ENCODE measurements at regions not wholly inside any gene's neighbourhood (a gene's known extent, or its start where the extent isn't known, plus 50 kb on each side); places are given as distances from the start of the nearest gene placed in this dataset.

DNA sequence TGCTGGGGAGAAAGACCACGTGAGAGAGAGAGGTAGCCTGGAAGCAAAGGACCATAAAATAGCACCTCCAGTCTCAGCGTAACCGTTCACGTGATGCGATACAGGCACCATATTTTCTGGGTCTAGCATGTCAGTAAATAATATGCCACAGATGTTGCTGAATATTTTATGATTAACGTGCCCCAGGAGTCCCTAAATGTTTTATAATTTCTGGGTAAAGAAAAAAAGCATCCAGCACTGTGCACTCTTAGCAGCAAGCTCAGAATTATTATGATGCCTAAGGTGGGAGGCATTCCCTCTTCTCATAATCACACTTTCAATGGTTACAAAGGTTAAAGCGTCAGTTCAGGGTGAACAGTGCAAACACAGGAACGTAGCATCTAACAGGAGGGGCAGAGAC, 121.8 kb downstream of the CAVIN4 start:
- Histone ChIP-seq H3K4me3 (ENCODE audit: low read length) (no peak overlapping the region), H3K4me1 (ENCODE audit: control insufficient read depth in 2 of 2, insufficient read depth in 2 of 2, low read length in 2 of 2) (no peaks in the 10 kb centered on the region), H3K9me3 (ENCODE audit: control insufficient read depth in 2 of 3, low read length in 3 of 3) (no peaks in the 10 kb centered on the region), H3K27ac (ENCODE audit: low read depth, low read length) (no peak overlapping the region), H3K36me3 (ENCODE audit: control insufficient read depth in 2 of 3, insufficient read depth in 3 of 3, low read length in 3 of 3) (no peaks in the 10 kb centered on the region), H3K27me3 (ENCODE audit: control insufficient read depth in 2 of 2, insufficient read depth in 2 of 2, low read length in 2 of 2) (no peaks in the 10 kb centered on the region)
- intact Hi-C loops (cut with micrococcal nuclease) = no loop called here
- POLR2A ChIA-PET = no interaction called here
- peaks cover 0 to 2% (median 0%) of the 10 kb centered on the region in 11 donors for H3K9me3 Mint-ChIP-seq
- H3K27ac Mint-ChIP-seq = no peak overlapping the region
- H3K36me3 Mint-ChIP-seq = no peaks in the 10 kb centered on the region
- peaks cover 0 to 7% (median 0%) of the 10 kb centered on the region in 5 donors for H3K27me3 Mint-ChIP-seq
- H3K4me1 Mint-ChIP-seq = peaks cover 0 to 2% (median 0%) of the 10 kb centered on the region in 7 donors
- ATAC-seq (no peak), DNase-seq (no peak)
- CTCF ChIA-PET = no interaction called here
- no peak overlapping the region for H3K4me3 Mint-ChIP-seq

DNA sequence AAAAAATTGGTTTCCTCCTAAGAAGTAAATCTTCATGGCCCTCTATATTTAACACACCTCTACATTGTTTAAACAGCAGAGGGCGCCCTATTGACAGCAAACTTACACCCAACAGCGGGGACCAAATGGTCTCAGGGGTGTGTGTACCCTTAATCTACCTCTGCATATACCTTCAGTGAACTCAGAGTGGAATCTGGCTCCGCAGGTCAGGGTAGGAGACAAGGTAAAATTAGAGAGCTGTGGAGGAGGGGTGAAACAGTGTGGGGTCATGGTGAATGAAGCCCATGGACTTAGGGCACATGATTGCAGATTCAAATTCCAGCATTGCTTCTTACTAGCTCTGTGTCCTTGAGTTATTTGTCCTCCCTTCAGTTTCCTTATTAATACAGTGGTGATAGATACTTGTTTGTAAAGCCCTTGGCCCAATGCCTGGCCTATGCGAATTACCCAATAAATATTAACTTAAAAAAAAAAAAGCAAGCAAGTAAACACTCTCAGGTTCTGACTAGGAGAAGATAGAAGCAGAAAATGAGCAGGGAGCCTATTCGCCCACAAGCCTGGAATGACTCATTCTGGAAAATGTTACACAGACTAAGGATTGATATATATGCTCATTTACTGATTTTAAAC, 122.9 kb downstream of the CAVIN4 start:
- Histone ChIP-seq H3K27me3 (ENCODE audit: control insufficient read depth in 2 of 2, insufficient read depth in 2 of 2, low read length in 2 of 2) (no peaks in the 10 kb centered on the region), H3K36me3 (ENCODE audit: control insufficient read depth in 2 of 3, insufficient read depth in 3 of 3, low read length in 3 of 3) (no peaks in the 10 kb centered on the region), H3K9me3 (ENCODE audit: control insufficient read depth in 2 of 3, low read length in 3 of 3) (no peaks in the 10 kb centered on the region), H3K4me3 (ENCODE audit: low read length) (no peak overlapping the region), H3K4me1 (ENCODE audit: control insufficient read depth in 2 of 2, insufficient read depth in 2 of 2, low read length in 2 of 2) (no peaks in the 10 kb centered on the region), H3K27ac (ENCODE audit: low read depth, low read length) (no peak overlapping the region)
- CTCF ChIA-PET = no interaction called here
- Mint-ChIP-seq H3K9me3 (peaks cover 0 to 9% (median 0%) of the 10 kb centered on the region in 11 donors), H3K36me3 (no peaks in the 10 kb centered on the region), H3K4me1 (peaks cover 0 to 2% (median 0%) of the 10 kb centered on the region in 7 donors), H3K4me3 (no peak overlapping the region), H3K27me3 (peaks cover 0 to 7% (median 0%) of the 10 kb centered on the region in 5 donors), H3K27ac (peak overlapping the region in 1 of 9 donors; percentile 41)
- POLR2A ChIA-PET = no interaction called here
- no peak for ATAC-seq
- DNase-seq = no peak
- intact Hi-C loops (cut with micrococcal nuclease) = no loop called here

DNA sequence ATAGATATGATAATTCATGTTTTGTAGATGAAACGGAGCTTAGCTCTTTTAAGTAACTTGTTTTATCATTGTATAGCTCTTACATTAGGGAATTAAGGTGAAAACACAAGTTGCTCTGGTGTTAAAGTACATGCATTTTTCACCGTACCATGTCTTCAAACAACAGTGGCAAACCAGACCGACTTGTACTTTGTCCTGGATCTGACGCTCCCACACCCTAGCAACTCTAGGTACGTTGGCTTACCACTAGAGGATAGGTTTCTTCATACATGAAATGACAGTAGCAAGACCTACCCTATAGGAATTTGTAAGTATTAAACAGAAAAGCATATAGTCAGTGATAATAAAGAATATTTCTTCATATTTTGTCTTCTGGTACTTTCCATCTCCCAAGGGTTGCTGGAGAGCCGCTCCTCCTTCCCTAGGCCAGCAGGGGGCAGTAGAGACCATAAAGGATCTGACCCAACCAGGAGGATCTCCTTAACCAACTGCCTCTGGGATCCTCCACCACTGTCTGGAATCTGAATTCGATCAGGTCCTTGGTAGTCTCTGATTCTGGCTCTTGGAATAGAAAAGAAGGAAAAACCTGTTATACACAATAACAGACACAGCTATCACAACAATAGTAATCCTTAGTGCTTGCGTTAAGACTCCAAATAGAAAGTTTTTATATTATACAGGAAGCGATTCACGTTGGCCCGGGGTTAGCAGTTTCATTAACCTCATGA, 136.7 kb downstream of the CAVIN4 start:
- H3K9me3 ChIP-seq (ENCODE audit: control insufficient read depth in 2 of 3, low read length in 3 of 3) = no peaks in the 10 kb centered on the region
- Mint-ChIP-seq H3K9me3 (peaks cover 0 to 33% (median 11%) of the 10 kb centered on the region in 11 donors), H3K4me1 (no peaks in the 10 kb centered on the region), H3K36me3 (peaks cover 0 to 5% (median 0%) of the 10 kb centered on the region in 5 donors), H3K4me3 (no peak overlapping the region), H3K27me3 (peaks cover 0 to 36% (median 26%) of the 10 kb centered on the region in 5 donors), H3K27ac (no peak overlapping the region)
- H3K36me3 ChIP-seq (ENCODE audit: control insufficient read depth in 2 of 3, insufficient read depth in 3 of 3, low read length in 3 of 3) = no peaks in the 10 kb centered on the region
- no peak overlapping the region for H3K27ac ChIP-seq (ENCODE audit: low read depth, low read length)
- DNase-seq = peak in 2 of 9 donors; percentile 2 to 49
- intact Hi-C loops (cut with micrococcal nuclease) = loop anchor here in 1 of 2 donors (1.0 kb wide), 1 partner anchor 597 kb away; no protein-coding TSS in a partner anchor
- no peaks in the 10 kb centered on the region for H3K4me1 ChIP-seq (ENCODE audit: control insufficient read depth in 2 of 2, insufficient read depth in 2 of 2, low read length in 2 of 2)
- no peaks in the 10 kb centered on the region for H3K27me3 ChIP-seq (ENCODE audit: control insufficient read depth in 2 of 2, insufficient read depth in 2 of 2, low read length in 2 of 2)
- no peak for ATAC-seq
- ChIA-PET POLR2A (no interaction called here), CTCF (interaction anchor here (0.8 to 1.6 kb wide), 2 partner anchors 47 to 597 kb away, joined by 3 to 6 read pairs; no protein-coding TSS in a partner anchor)
- no peak overlapping the region for H3K4me3 ChIP-seq (ENCODE audit: low read length)

DNA sequence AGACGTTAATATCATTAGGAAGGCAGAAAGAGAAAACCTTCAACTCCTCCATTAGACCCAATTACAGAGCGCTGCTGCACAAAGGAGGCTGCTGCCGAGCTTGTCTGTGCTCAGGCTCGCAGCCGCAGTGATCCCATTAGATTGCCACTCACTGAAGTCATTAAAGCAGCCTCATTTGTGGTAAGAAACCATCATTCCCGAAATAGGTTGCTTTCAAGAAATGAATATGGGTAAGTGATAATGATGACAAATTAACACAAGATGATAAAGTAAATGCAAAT, 137.2 kb downstream of the CAVIN4 start:
- H3K27me3 Mint-ChIP-seq = peaks cover 0 to 35% (median 28%) of the 10 kb centered on the region in 5 donors
- CTCF ChIA-PET = interaction anchor here (1.6 kb wide), 1 partner anchor 597 kb away, joined by 3 read pairs; no protein-coding TSS in a partner anchor
- no peak for ATAC-seq

DNA sequence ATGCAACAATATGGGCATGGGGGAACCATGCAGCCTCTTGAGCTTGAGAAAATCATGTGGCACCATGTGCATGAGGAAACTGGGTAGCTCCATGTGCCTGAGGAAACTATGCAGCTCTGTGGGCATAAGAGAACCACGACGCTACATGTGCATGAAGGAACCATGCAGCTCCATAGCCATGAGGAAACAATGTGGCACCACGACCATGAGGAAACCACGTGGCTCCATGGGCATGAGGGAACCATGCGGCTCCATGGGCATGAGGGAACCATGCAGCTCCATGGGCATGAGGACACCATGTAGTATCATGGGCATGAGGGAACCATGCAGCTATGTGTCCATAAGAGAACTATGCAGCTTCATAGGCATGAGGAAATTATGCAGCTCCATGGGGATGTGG, 140.8 kb downstream of the CAVIN4 start:
- H3K4me3 Mint-ChIP-seq = no peak overlapping the region
- H3K9me3 Mint-ChIP-seq = peaks cover 0 to 6% (median 0%) of the 10 kb centered on the region in 11 donors
- intact Hi-C loops (cut with micrococcal nuclease) = no loop called here
- peaks cover 0 to 2% (median 0%) of the 10 kb centered on the region in 7 donors for H3K4me1 Mint-ChIP-seq
- DNase-seq (no peak), ATAC-seq (no peak)
- CTCF ChIA-PET = no interaction called here
- H3K36me3 ChIP-seq (ENCODE audit: control insufficient read depth in 2 of 3, insufficient read depth in 3 of 3, low read length in 3 of 3) = no peaks in the 10 kb centered on the region
- H3K27me3 ChIP-seq (ENCODE audit: control insufficient read depth in 2 of 2, insufficient read depth in 2 of 2, low read length in 2 of 2) = no peaks in the 10 kb centered on the region
- H3K27ac ChIP-seq (ENCODE audit: low read depth, low read length) = no peak overlapping the region
- no peak overlapping the region for H3K4me3 ChIP-seq (ENCODE audit: low read length)
- no peak overlapping the region for H3K27ac Mint-ChIP-seq
- POLR2A ChIA-PET = no interaction called here
- H3K9me3 ChIP-seq (ENCODE audit: control insufficient read depth in 2 of 3, low read length in 3 of 3) = no peaks in the 10 kb centered on the region
- peaks cover 0 to 18% (median 10%) of the 10 kb centered on the region in 5 donors for H3K27me3 Mint-ChIP-seq
- H3K4me1 ChIP-seq (ENCODE audit: control insufficient read depth in 2 of 2, insufficient read depth in 2 of 2, low read length in 2 of 2) = no peaks in the 10 kb centered on the region
- no peaks in the 10 kb centered on the region for H3K36me3 Mint-ChIP-seq

More for the DNA sequence above, 137.2 kb downstream of the CAVIN4 start:
- Histone ChIP-seq H3K27ac (ENCODE audit: low read depth, low read length) (no peak overlapping the region), H3K36me3 (ENCODE audit: control insufficient read depth in 2 of 3, insufficient read depth in 3 of 3, low read length in 3 of 3) (no peaks in the 10 kb centered on the region), H3K9me3 (ENCODE audit: control insufficient read depth in 2 of 3, low read length in 3 of 3) (no peaks in the 10 kb centered on the region), H3K27me3 (ENCODE audit: control insufficient read depth in 2 of 2, insufficient read depth in 2 of 2, low read length in 2 of 2) (no peaks in the 10 kb centered on the region), H3K4me3 (ENCODE audit: low read length) (no peak overlapping the region), H3K4me1 (ENCODE audit: control insufficient read depth in 2 of 2, insufficient read depth in 2 of 2, low read length in 2 of 2) (no peaks in the 10 kb centered on the region)
- peaks cover 0 to 5% (median 0%) of the 10 kb centered on the region in 5 donors for H3K36me3 Mint-ChIP-seq
- H3K9me3 Mint-ChIP-seq = peaks cover 0 to 33% (median 11%) of the 10 kb centered on the region in 11 donors
- H3K4me3 Mint-ChIP-seq = no peak overlapping the region
- DNase-seq = no peak
- no peak overlapping the region for H3K27ac Mint-ChIP-seq
- POLR2A ChIA-PET = no interaction called here
- H3K4me1 Mint-ChIP-seq = no peaks in the 10 kb centered on the region
- intact Hi-C loops (cut with micrococcal nuclease) = no loop called here

DNA sequence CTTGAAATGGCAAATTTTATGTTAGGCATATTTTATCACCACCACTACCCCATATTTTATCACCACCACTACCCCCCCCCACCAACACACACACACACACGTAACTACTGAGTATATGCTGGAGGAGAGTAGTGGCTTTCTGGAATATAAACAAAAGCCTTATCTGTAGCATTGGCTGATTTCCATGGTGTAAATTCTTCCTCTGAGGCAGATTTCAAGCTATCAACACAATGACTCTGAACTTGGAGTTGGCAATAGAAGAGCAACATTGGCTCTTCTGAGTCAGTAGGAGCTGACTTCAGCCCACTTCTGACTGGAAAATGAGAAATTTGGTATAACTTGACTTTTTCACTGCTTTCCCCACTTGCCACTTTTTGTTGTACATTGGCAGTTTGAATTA, 143.0 kb downstream of the CAVIN4 start:
- no peaks in the 10 kb centered on the region for H3K36me3 ChIP-seq (ENCODE audit: control insufficient read depth in 2 of 3, insufficient read depth in 3 of 3, low read length in 3 of 3)
- CTCF ChIA-PET = no interaction called here
- no peaks in the 10 kb centered on the region for H3K36me3 Mint-ChIP-seq
- H3K27ac ChIP-seq (ENCODE audit: low read depth, low read length) = no peak overlapping the region
- peaks cover 0 to 10% (median 5%) of the 10 kb centered on the region in 5 donors for H3K27me3 Mint-ChIP-seq
- no peaks in the 10 kb centered on the region for H3K9me3 ChIP-seq (ENCODE audit: control insufficient read depth in 2 of 3, low read length in 3 of 3)
- POLR2A ChIA-PET = no interaction called here
- intact Hi-C loops (cut with micrococcal nuclease) = no loop called here
- H3K4me1 ChIP-seq (ENCODE audit: control insufficient read depth in 2 of 2, insufficient read depth in 2 of 2, low read length in 2 of 2) = no peaks in the 10 kb centered on the region
- H3K9me3 Mint-ChIP-seq = peaks cover 0 to 1% (median 0%) of the 10 kb centered on the region in 11 donors
- H3K4me3 Mint-ChIP-seq = no peak overlapping the region
- DNase-seq (no peak), ATAC-seq (no peak)
- H3K4me1 Mint-ChIP-seq = peaks cover 0 to 2% (median 0%) of the 10 kb centered on the region in 7 donors
- H3K27ac Mint-ChIP-seq = no peak overlapping the region
- H3K4me3 ChIP-seq (ENCODE audit: low read length) = no peak overlapping the region
- H3K27me3 ChIP-seq (ENCODE audit: control insufficient read depth in 2 of 2, insufficient read depth in 2 of 2, low read length in 2 of 2) = no peaks in the 10 kb centered on the region

DNA sequence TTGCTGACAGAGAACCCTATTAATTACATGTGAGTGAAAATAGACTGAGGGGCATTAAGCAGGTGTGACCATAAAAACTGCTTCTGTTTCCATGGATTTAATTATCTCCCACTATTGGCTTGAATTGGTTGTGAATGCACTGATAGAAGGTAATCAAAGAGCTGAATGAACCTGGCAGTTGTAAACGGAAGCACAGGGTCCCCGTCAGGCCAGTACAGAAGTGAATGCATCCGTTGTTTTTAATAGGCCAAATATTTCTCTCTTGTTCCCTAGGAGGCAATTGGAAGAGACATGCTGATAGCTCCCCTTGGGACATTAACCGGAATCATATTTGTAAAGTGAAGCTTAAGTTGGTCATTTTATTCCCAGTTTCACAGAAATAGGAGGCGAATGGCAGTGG, 147.0 kb downstream of the CAVIN4 start:
- no peaks in the 10 kb centered on the region for H3K9me3 ChIP-seq (ENCODE audit: control insufficient read depth in 2 of 3, low read length in 3 of 3)
- H3K4me1 ChIP-seq (ENCODE audit: control insufficient read depth in 2 of 2, insufficient read depth in 2 of 2, low read length in 2 of 2) = no peaks in the 10 kb centered on the region
- Mint-ChIP-seq H3K27me3 (peaks cover 0 to 5% (median 4%) of the 10 kb centered on the region in 5 donors), H3K4me1 (peaks cover 0 to 2% (median 0%) of the 10 kb centered on the region in 7 donors), H3K27ac (no peak overlapping the region), H3K9me3 (peaks cover 0 to 1% (median 0%) of the 10 kb centered on the region in 11 donors), H3K36me3 (no peaks in the 10 kb centered on the region), H3K4me3 (no peak overlapping the region)
- ATAC-seq (no peak), DNase-seq (no peak)
- ChIA-PET POLR2A (no interaction called here), CTCF (no interaction called here)
- H3K27me3 ChIP-seq (ENCODE audit: control insufficient read depth in 2 of 2, insufficient read depth in 2 of 2, low read length in 2 of 2) = no peaks in the 10 kb centered on the region
- H3K36me3 ChIP-seq (ENCODE audit: control insufficient read depth in 2 of 3, insufficient read depth in 3 of 3, low read length in 3 of 3) = no peaks in the 10 kb centered on the region
- H3K4me3 ChIP-seq (ENCODE audit: low read length) = no peak overlapping the region
- H3K27ac ChIP-seq (ENCODE audit: low read depth, low read length) = no peak overlapping the region
- intact Hi-C loops (cut with micrococcal nuclease) = no loop called here

Measured in naive thymus-derived CD4-positive, alpha-beta T cell (primary cell).